Common myeloid progenitor, CD34-positive (primary cell): ENCODE measurements at regions not wholly inside any gene's neighbourhood (a gene's known extent, or its start where the extent isn't known, plus 50 kb on each side); places are given as distances from the start of the nearest gene placed in this dataset.

ENCODE experiments used
- CTCF ChIA-PET: fragments of 350-600 bp; sonication (Branson Sonifier 250); formaldehyde crosslinking; loops from one replicate; lab custom pipeline; 2021; ENCODE audit warnings: antibody characterized with exemption; lab: Charles Lee
- POLR2A ChIA-PET: fragments of 350-600 bp; sonication (Branson Sonifier 250); formaldehyde crosslinking; loops from one replicate; lab custom pipeline; 2021; ENCODE audit warnings: antibody characterized with exemption; lab: Charles Lee
- DNase-seq, 3 donors: peaks; one replicate each; pipeline versions ENCODE4 v3.0.0 to v3.0.0-alpha.2; 2013
- H3K27ac ChIP-seq, 2 experiments: 1 replicate in 1 of 2; 2 replicates in 1 of 2; pipeline ENCODE4 v1.7.0; 2013; ENCODE audit warnings: inconsistent platforms in 2 of 2, low read length in 2 of 2, mild to moderate bottlenecking in 2 of 2, low read depth in 1 of 2, moderate library complexity in 1 of 2; ENCODE audit not compliant: severe bottlenecking in 2 of 2, insufficient read depth in 1 of 2, poor library complexity in 1 of 2
- H3K27me3 ChIP-seq, 5 experiments: replicated peaks in 2 of 5; 1 replicate in 3 of 5; 2 replicates in 2 of 5; pipeline versions ENCODE4 v1.6.1 to v1.7.0; 2013; ENCODE audit warnings: low read length in 4 of 5, mild to moderate bottlenecking in 2 of 5, moderate library complexity in 2 of 5, inconsistent platforms in 1 of 5; ENCODE audit not compliant: insufficient read depth in 5 of 5, control insufficient read depth in 4 of 5
- H3K36me3 ChIP-seq, 4 experiments: 1 replicate in 2 of 4; 2 replicates in 2 of 4; pipeline versions ENCODE4 v1.6.1 to v1.7.0; 2013; ENCODE audit warnings: low read length in 3 of 4, control low read depth in 1 of 4, mild to moderate bottlenecking in 1 of 4; ENCODE audit not compliant: control insufficient read depth in 4 of 4, insufficient read depth in 4 of 4
- H3K4me1 ChIP-seq, 4 experiments: 1 replicate in 3 of 4; 2 replicates in 1 of 4; pipeline versions ENCODE4 v1.6.1 to v1.7.1; 2013; ENCODE audit warnings: low read length in 3 of 4, mild to moderate bottlenecking in 3 of 4, control low read depth in 1 of 4, inconsistent platforms in 1 of 4, moderate library complexity in 1 of 4; ENCODE audit not compliant: control insufficient read depth in 4 of 4, insufficient read depth in 4 of 4; ENCODE audit errors: control extremely low read depth in 1 of 4
- H3K4me3 ChIP-seq, 7 experiments: 1 replicate in 4 of 7; 2 replicates in 3 of 7; pipeline versions ENCODE4 v1.5.1 to v1.7.0; 2013; ENCODE audit warnings: mild to moderate bottlenecking in 7 of 7, low read length in 6 of 7, moderate library complexity in 6 of 7, inconsistent platforms in 2 of 7, low read depth in 2 of 7, control low read depth in 1 of 7; ENCODE audit not compliant: insufficient read depth in 4 of 7, control insufficient read depth in 1 of 7; ENCODE audit errors: extremely low read depth in 1 of 7
- H3K9me3 ChIP-seq, 5 experiments: 1 replicate in 4 of 5; 2 replicates in 1 of 5; pipeline versions ENCODE4 v1.6.1 to v1.7.1; 2013; ENCODE audit warnings: low read length in 4 of 5, mild to moderate bottlenecking in 2 of 5, inconsistent platforms in 1 of 5, low read depth in 1 of 5, moderate library complexity in 1 of 5; ENCODE audit not compliant: control insufficient read depth in 4 of 5, insufficient read depth in 2 of 5; ENCODE audit errors: control extremely low read depth in 1 of 5
- WGBS: methylation state at CpG from one replicate; pipeline ENCODE4 v1.1.5; 2013; ENCODE audit not compliant: insufficient coverage; 5-methylcytosine and 5-hydroxymethylcytosine counted together

- Histone ChIP-seq H3K9me3 (no peaks in the 10 kb centered on the region), H3K4me3 (no peak overlapping the region), H3K36me3 (no peaks in the 10 kb centered on the region), H3K4me1 (peaks cover 0 to 6% (median under 1%) of the 10 kb centered on the region in 4 experiments), H3K27me3 (no peaks in the 10 kb centered on the region), H3K27ac (no peak overlapping the region)
- POLR2A ChIA-PET = no interaction called here
- 39% methylated on average over 4 of the region's 4 CpGs for WGBS
- DNase-seq = peak in 2 of 3 donors; percentile 1 to 5
- CTCF ChIA-PET = no interaction called here
Observed at GRCh38 chr4:166335256-166335938, 462.4 kb downstream of the TLL1 start.

GRCh38 chr4:166341992-166342391 lies 469.0 kb downstream of the TLL1 start:
- H3K27ac ChIP-seq = no peak overlapping the region
- peaks cover 3 to 14% (median 7%) of the 10 kb centered on the region in 4 experiments for H3K4me1 ChIP-seq
- DNase-seq = no peak
- ChIA-PET POLR2A (no interaction called here), CTCF (no interaction called here)
- H3K4me3 ChIP-seq = no peak overlapping the region
- no CpG with 5 or more reads among the region's 4 CpGs for WGBS
- no peaks in the 10 kb centered on the region for H3K9me3 ChIP-seq
- no peaks in the 10 kb centered on the region for H3K27me3 ChIP-seq
- H3K36me3 ChIP-seq = no peaks in the 10 kb centered on the region

GRCh38 chr4:166363198-166363597 lies 490.2 kb downstream of the TLL1 start:
- no peaks in the 10 kb centered on the region for H3K4me1 ChIP-seq
- CTCF ChIA-PET = no interaction called here
- POLR2A ChIA-PET = no interaction called here
- H3K36me3 ChIP-seq = no peaks in the 10 kb centered on the region
- no peak overlapping the region for H3K27ac ChIP-seq
- no peak overlapping the region for H3K4me3 ChIP-seq
- peak in 1 of 3 donors; percentile 3 for DNase-seq
- no CpG with 5 or more reads among the region's 2 CpGs for WGBS
- peaks cover 0 to 2% (median 0%) of the 10 kb centered on the region in 5 experiments for H3K9me3 ChIP-seq
- H3K27me3 ChIP-seq = no peaks in the 10 kb centered on the region

- CTCF ChIA-PET = interaction anchor here (1.1 kb wide), 1 partner anchor 941 kb away, joined by 3 read pairs; no protein-coding TSS in a partner anchor
- no peaks in the 10 kb centered on the region for H3K36me3 ChIP-seq
- peaks cover 0 to 4% (median 0%) of the 10 kb centered on the region in 5 experiments for H3K9me3 ChIP-seq
- H3K4me3 ChIP-seq = no peak overlapping the region
- no CpG with 5 or more reads among the region's 3 CpGs for WGBS
- no peak for DNase-seq
- no peaks in the 10 kb centered on the region for H3K4me1 ChIP-seq
- no peak overlapping the region for H3K27ac ChIP-seq
- H3K27me3 ChIP-seq = no peaks in the 10 kb centered on the region
- POLR2A ChIA-PET = no interaction called here
Observed at GRCh38 chr4:166366012-166366411, 493.0 kb downstream of the TLL1 start.

- DNase-seq = no peak
- Histone ChIP-seq H3K4me3 (no peak overlapping the region), H3K9me3 (peaks cover 0 to 16% (median 4%) of the 10 kb centered on the region in 5 experiments), H3K36me3 (no peaks in the 10 kb centered on the region), H3K4me1 (no peaks in the 10 kb centered on the region), H3K27me3 (no peaks in the 10 kb centered on the region), H3K27ac (no peak overlapping the region)
- CTCF ChIA-PET = no interaction called here
- WGBS = no CpG with 5 or more reads among the region's 1 CpG
- POLR2A ChIA-PET = no interaction called here
Observed at GRCh38 chr4:166377578-166377977, 504.5 kb downstream of the TLL1 start.

GRCh38 chr4:166386491-166387360 lies 513.7 kb downstream of the TLL1 start:
- H3K9me3 ChIP-seq = no peaks in the 10 kb centered on the region
- POLR2A ChIA-PET = no interaction called here
- 80% methylated on average over 1 of the region's 6 CpGs for WGBS
- H3K36me3 ChIP-seq = no peaks in the 10 kb centered on the region
- H3K27ac ChIP-seq = no peak overlapping the region
- DNase-seq = peak in 2 of 3 donors; percentile 1 to 22
- CTCF ChIA-PET = no interaction called here
- no peaks in the 10 kb centered on the region for H3K27me3 ChIP-seq
- no peaks in the 10 kb centered on the region for H3K4me1 ChIP-seq
- no peak overlapping the region for H3K4me3 ChIP-seq

- ChIA-PET CTCF (no interaction called here), POLR2A (no interaction called here)
- no peaks in the 10 kb centered on the region for H3K9me3 ChIP-seq
- H3K36me3 ChIP-seq = no peaks in the 10 kb centered on the region
- no peak overlapping the region for H3K4me3 ChIP-seq
- no peaks in the 10 kb centered on the region for H3K4me1 ChIP-seq
- WGBS = 80% methylated on average over 1 of the region's 1 CpG
- H3K27ac ChIP-seq = no peak overlapping the region
- no peaks in the 10 kb centered on the region for H3K27me3 ChIP-seq
- DNase-seq = no peak
Observed at GRCh38 chr4:166391501-166391900, 518.5 kb downstream of the TLL1 start.
